GM12878 (cell line): ENCODE measurements at regions not wholly inside any gene's neighbourhood (a gene's known extent, or its start where the extent isn't known, plus 50 kb on each side); places are given as distances from the start of the nearest gene placed in this dataset.

Experiments used
- ATAC-seq: fragments of 200-7000 bp; cut with Tn5 transposase; 3 replicates; pipeline ENCODE4 v1.9.1; 2020; ENCODE audit warnings: mild to moderate bottlenecking, moderate library complexity
- BruUV-seq: library from RNA; stranded (reverse); fragments of 400-500 nt; replicated peaks from 2 replicates; lab custom pipeline; 2021; lab: Mats Ljungman, UMichigan
- CTCF ChIA-PET: fragments of 300-600 bp; sonication (Branson Sonifier 250); formaldehyde crosslinking; extraction: SDS; loops from one replicate; lab custom pipeline; 2021; ENCODE audit warnings: inconsistent platforms; lab: Yijun Ruan, JAX
- POLR2A ChIA-PET: fragments of 350-600 bp; formaldehyde crosslinking; extraction: SDS; loops from one replicate; lab custom pipeline; 2021; ENCODE audit warnings: inconsistent platforms; lab: Charles Lee
- RAD21 ChIA-PET: fragments of 300-600 bp; sonication (Branson Sonifier 250); formaldehyde crosslinking; loops from one replicate; lab custom pipeline; 2023; ENCODE audit warnings: antibody characterized with exemption; ENCODE audit not compliant: unreplicated experiment; lab: Charles Lee
- SMC1A ChIA-PET: fragments of 300-600 bp; sonication (Branson Sonifier 250); formaldehyde crosslinking; loops from one replicate; lab custom pipeline; 2023; ENCODE audit not compliant: unreplicated experiment, uncharacterized antibody; lab: Charles Lee
- DNase-seq: peaks from one replicate; pipeline ENCODE4 v3.0.0-alpha.2; 2011; ENCODE audit warnings: low read depth, low spot score
- FAIRE-seq: peaks from 3 replicates; lab custom pipeline; 2011; peaks lifted over from hg19 to GRCh38; lab: Jason Lieb, UNC
- H2AFZ ChIP-seq: 2 replicates; pipeline ENCODE4 v1.6.0; 2011; ENCODE audit warnings: low read depth, low read length, control low read depth; ENCODE audit not compliant: control insufficient read depth
- H3K27ac ChIP-seq: 2 replicates; pipeline ENCODE4 v1.5.1; 2011; ENCODE audit warnings: control low read depth; ENCODE audit not compliant: control insufficient read depth, insufficient read depth
- H3K27me3 ChIP-seq, 2 experiments: replicated peaks in 1 of 2; 2 replicates each; pipeline versions ENCODE4 v1.6.0 to v1.6.1; 2011; ENCODE audit warnings: low read length in 1 of 2; ENCODE audit not compliant: control insufficient read depth in 2 of 2, insufficient read depth in 2 of 2
- H3K36me3 ChIP-seq, 2 experiments: 2 replicates each; pipeline ENCODE4 v1.5.1; 2011; ENCODE audit warnings: low read length in 1 of 2; ENCODE audit not compliant: control insufficient read depth in 2 of 2, insufficient read depth in 2 of 2
- H3K4me1 ChIP-seq: 2 replicates; pipeline ENCODE4 v1.6.1; 2011; ENCODE audit warnings: mild to moderate bottlenecking, low read length, moderate library complexity, mixed read lengths; ENCODE audit not compliant: control insufficient read depth, insufficient read depth
- H3K4me2 ChIP-seq: 2 replicates; pipeline ENCODE4 v1.6.0; 2011; ENCODE audit warnings: control low read depth; ENCODE audit not compliant: control insufficient read depth, insufficient read depth
- H3K4me3 ChIP-seq: fragments of 200-600 bp; sonication (generic); 2 replicates; pipeline ENCODE4 v1.5.1; 2016
- H3K79me2 ChIP-seq: 2 replicates; pipeline ENCODE4 v1.6.0; 2011; ENCODE audit warnings: low read length; ENCODE audit not compliant: control insufficient read depth, insufficient read depth
- H3K9ac ChIP-seq: 2 replicates; pipeline ENCODE4 v1.8.0; 2011; ENCODE audit warnings: low read length, control low read depth, mixed read lengths; ENCODE audit not compliant: control insufficient read depth, insufficient read depth
- H3K9me3 ChIP-seq: replicated peaks from 3 replicates; pipeline ENCODE4 v1.5.1; 2011; ENCODE audit warnings: mild to moderate bottlenecking, low read length; ENCODE audit not compliant: control insufficient read depth, insufficient read depth
- H4K20me1 ChIP-seq: 2 replicates; pipeline ENCODE4 v1.6.0; 2011; ENCODE audit not compliant: control insufficient read depth, insufficient read depth
- CREM ChIP-seq: IDR thresholded peaks from 2 replicates; pipeline ENCODE4 v1.6.1; 2014; ENCODE audit warnings: antibody characterized with exemption, low read depth
- IKZF1 ChIP-seq: fragments of 450-650 bp; conservative IDR thresholded peaks from 2 replicates; pipeline ENCODE4 v1.6.1; 2017; ENCODE audit warnings: antibody characterized with exemption, mild to moderate bottlenecking
- MEF2A ChIP-seq: IDR thresholded peaks from 2 replicates; pipeline ENCODE4 v1.6.1; 2011; ENCODE audit warnings: low read depth, mild to moderate bottlenecking, low read length, moderate library complexity; ENCODE audit not compliant: insufficient read depth
- NRF1 ChIP-seq: conservative IDR thresholded peaks from 2 replicates; pipeline ENCODE4 v1.6.1; 2011; ENCODE audit warnings: mild to moderate bottlenecking, low read depth, low read length, improper control_type of control experiment
- POLR2A ChIP-seq: IDR thresholded peaks from 2 replicates; pipeline ENCODE4 v1.6.1; 2011; ENCODE audit warnings: low read depth, mild to moderate bottlenecking, low read length
- POLR2AphosphoS2 ChIP-seq: IDR thresholded peaks from 2 replicates; pipeline ENCODE4 v1.6.1; 2011; ENCODE audit warnings: low read depth, mild to moderate bottlenecking, low read length, improper control_type of control experiment, moderate library complexity
- RAD21 ChIP-seq: IDR thresholded peaks from 2 replicates; pipeline ENCODE4 v1.6.1; 2011; ENCODE audit warnings: mild to moderate bottlenecking, low read depth, low read length, moderate library complexity; ENCODE audit not compliant: insufficient read depth
- SP1 ChIP-seq: IDR thresholded peaks from one replicate; pipeline ENCODE4 v1.6.1; 2011; ENCODE audit warnings: low read depth, low read length
- SREBF2 ChIP-seq: IDR thresholded peaks from 2 replicates; pipeline ENCODE4 v1.6.1; 2012; ENCODE audit warnings: mild to moderate bottlenecking, low read length
- STAT3 ChIP-seq: IDR thresholded peaks from 2 replicates; pipeline ENCODE4 v1.6.1; 2011; ENCODE audit warnings: low read depth, low read length, improper control_type of control experiment
- YY1 ChIP-seq: IDR thresholded peaks from 2 replicates; pipeline ENCODE4 v1.6.1; 2011; ENCODE audit warnings: low read depth, mild to moderate bottlenecking, low read length
- ZNF24 ChIP-seq: fragments of 450-650 bp; IDR thresholded peaks from 2 replicates; pipeline ENCODE4 v1.6.1; 2017; ENCODE audit warnings: antibody characterized with exemption, mild to moderate bottlenecking
- ZNF274 ChIP-seq: IDR thresholded peaks from one replicate; pipeline ENCODE4 v1.8.0; 2011; ENCODE audit not compliant: insufficient read length, insufficient read depth
- WGBS: methylation state at CpG from one replicate; pipeline ENCODE4 v1.1.6; 2016; ENCODE audit warnings: low lambda C conversion rate; ENCODE audit not compliant: insufficient replicate concordance, insufficient coverage; ENCODE audit errors: missing lambda C conversion rate; 5-methylcytosine and 5-hydroxymethylcytosine counted together
- in situ Hi-C: fragments of 300-500 bp; cut with MboI; formaldehyde crosslinking; loops from 9 replicates; pipeline ENCODE4 v1.14.3; 2018; ENCODE audit warnings: mixed read lengths
- intact Hi-C: fragments of 100-400 bp; cut with micrococcal nuclease; formaldehyde crosslinking; loops from one replicate; pipeline ENCODE4 v1.14.2; 2022; ENCODE audit not compliant: unreplicated experiment
- TF ChIP-seq, protein P1 (sequence below): IDR thresholded peaks from 2 replicates; pipeline ENCODE4 v1.6.1; 2012; ENCODE audit warnings: low read depth, low read length, improper control_type of control experiment

- intact Hi-C loops = no loop called here
- ChIA-PET RAD21 (no interaction called here), CTCF (no interaction called here), SMC1A (no interaction called here), POLR2A (no interaction called here)
- WGBS = 0% methylated on average over 1 of the region's 1 CpG
- H3K4me2 ChIP-seq = no peak overlapping the region
- no peaks in the 10 kb centered on the region for H3K27me3 ChIP-seq
- DNase-seq = no peak
- ATAC-seq = no peak
- no peaks in the 10 kb centered on the region for H3K9me3 ChIP-seq
- in situ Hi-C loops = no loop called here
- no peaks in the 10 kb centered on the region for H3K4me1 ChIP-seq
- H3K36me3 ChIP-seq = no peaks in the 10 kb centered on the region
- no TSS peak for BruUV-seq
- no peak overlapping the region for H3K27ac ChIP-seq
- no peak overlapping the region for H3K4me3 ChIP-seq
- TF ChIP-seq STAT3 = no peak
- no peak for TF ChIP-seq ZNF274
- TF ChIP-seq POLR2AphosphoS2 = no peak
- no peak for TF ChIP-seq CREM
- TF ChIP-seq IKZF1 = no peak
- no peak for TF ChIP-seq MEF2A
- TF ChIP-seq POLR2A = no peak
- no peak for TF ChIP-seq SREBF2
- TF ChIP-seq RAD21 = no peak
- TF ChIP-seq SP1 = no peak
- TF ChIP-seq NRF1 = no peak
- no peak for TF ChIP-seq ZNF24
- no peak for TF ChIP-seq YY1
- TF ChIP-seq, protein P1, sequence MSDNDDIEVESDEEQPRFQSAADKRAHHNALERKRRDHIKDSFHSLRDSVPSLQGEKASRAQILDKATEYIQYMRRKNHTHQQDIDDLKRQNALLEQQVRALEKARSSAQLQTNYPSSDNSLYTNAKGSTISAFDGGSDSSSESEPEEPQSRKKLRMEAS = no peak
- no peak for FAIRE-seq
- no peaks in the 10 kb centered on the region for H3K79me2 ChIP-seq
- no peak overlapping the region for H3K9ac ChIP-seq
- no peak overlapping the region for H2AFZ ChIP-seq
- H4K20me1 ChIP-seq = no peaks in the 10 kb centered on the region
Observed at GRCh38 chr5:12901696-12902095, 997.5 kb upstream of the CTNND2 start.
